SK-N-SH (cell line): ENCODE measurements at regions not wholly inside any gene's neighbourhood (a gene's known extent, or its start where the extent isn't known, plus 50 kb on each side); places are given as distances from the start of the nearest gene placed in this dataset.
"Not testable (repeated sequence)": the region's sequence is repeated elsewhere in the genome, so short reads cannot be mapped to it uniquely, and the experiment has no call there.

Source experiments
- CTCF ChIA-PET: fragments of 300-600, 350-600 bp; formaldehyde crosslinking; extraction: SDS; loops from one replicate; lab custom pipeline; 2021; lab: Yijun Ruan, JAX
- POLR2A ChIA-PET: fragments of 350-600 bp; sonication (Branson Sonifier 250); formaldehyde crosslinking; extraction: SDS; loops from one replicate; lab custom pipeline; 2020; ENCODE audit warnings: antibody characterized with exemption, inconsistent platforms; lab: Yijun Ruan, JAX
- DNase-seq: peaks from one replicate; pipeline ENCODE4 v3.0.0; 2012
- H2AFZ ChIP-seq: fragments of 200-600 bp; sonication (generic); 2 replicates; pipeline ENCODE4 v1.8.1; 2016; ENCODE audit warnings: antibody characterized with exemption, mild to moderate bottlenecking, low read depth
- H3F3A ChIP-seq: fragments of 200-600 bp; sonication (generic); replicated peaks from 2 replicates; pipeline ENCODE3; 2016; ENCODE audit warnings: antibody characterized with exemption, mild to moderate bottlenecking; ENCODE audit not compliant: insufficient read depth
- H3K27ac ChIP-seq, 2 experiments: fragments of 200-500 bp in 1 of 2; fragments of 200-600 bp in 1 of 2; sonication (Bioruptor generic) in 1 of 2; sonication (generic), shearing (Covaris generic) in 1 of 2; 2 replicates each; pipeline versions ENCODE4 v1.5.1 to v1.6.1; 2014 to 2016; ENCODE audit warnings: low read depth in 2 of 2, inconsistent platforms in 1 of 2, low read length in 1 of 2, mild to moderate bottlenecking in 1 of 2, mixed read lengths in 1 of 2
- H3K27me3 ChIP-seq: fragments of 200-600 bp; sonication (generic), shearing (Covaris generic); 2 replicates; pipeline ENCODE4 v1.6.1; 2016; ENCODE audit warnings: mixed run types; ENCODE audit not compliant: insufficient read depth
- H3K36me3 ChIP-seq, 2 experiments: fragments of 200-500 bp in 1 of 2; fragments of 200-600 bp in 1 of 2; sonication (Bioruptor generic) in 1 of 2; sonication (generic) in 1 of 2; replicated peaks in 1 of 2; 2 replicates each; pipeline versions ENCODE3 to v1.5.1; 2014 to 2016; ENCODE audit warnings: low read length in 1 of 2, mild to moderate bottlenecking in 1 of 2; ENCODE audit not compliant: insufficient read depth in 2 of 2, control insufficient read depth in 1 of 2
- H3K4me1 ChIP-seq, 2 experiments: fragments of 200-500 bp in 1 of 2; fragments of 200-600 bp in 1 of 2; sonication (Bioruptor generic) in 1 of 2; sonication (generic), shearing (Covaris generic) in 1 of 2; 2 replicates each; pipeline versions ENCODE4 v1.5.1 to v1.6.1; 2014 to 2016; ENCODE audit warnings: low read depth in 1 of 2, low read length in 1 of 2, mixed run types in 1 of 2; ENCODE audit not compliant: insufficient read depth in 2 of 2, control insufficient read depth in 1 of 2
- H3K4me2 ChIP-seq: fragments of 200-600 bp; sonication (generic), shearing (Covaris generic); 2 replicates; pipeline ENCODE4 v1.6.1; 2017; ENCODE audit warnings: mixed run types
- H3K4me3 ChIP-seq, 2 experiments: fragments of 200-500 bp in 1 of 2; fragments of 200-600 bp in 1 of 2; sonication (Bioruptor generic) in 1 of 2; sonication (generic), shearing (Covaris generic) in 1 of 2; 2 replicates each; pipeline versions ENCODE4 v1.5.1 to v1.8.1; 2014 to 2016; ENCODE audit warnings: low read depth in 2 of 2, inconsistent platforms in 1 of 2, low read length in 1 of 2, mild to moderate bottlenecking in 1 of 2, mixed read lengths in 1 of 2, moderate library complexity in 1 of 2
- H3K79me2 ChIP-seq: fragments of 200-600 bp; sonication (generic); 2 replicates; pipeline ENCODE4 v1.8.1; 2017; ENCODE audit warnings: mild to moderate bottlenecking; ENCODE audit not compliant: insufficient read depth
- H3K9ac ChIP-seq: fragments of 200-600 bp; sonication (generic); 2 replicates; pipeline ENCODE4 v1.6.1; 2017; ENCODE audit warnings: mixed run types
- H3K9me2 ChIP-seq: fragments of 200-600 bp; sonication (generic); 2 replicates; pipeline ENCODE4 v1.6.1; 2017; ENCODE audit warnings: mixed run types
- H3K9me3 ChIP-seq: fragments of 200-600 bp; sonication (generic); 2 replicates; pipeline ENCODE4 v1.6.1; 2017; ENCODE audit warnings: mixed run types, mild to moderate bottlenecking, moderate library complexity
- H4K20me1 ChIP-seq: fragments of 200-600 bp; sonication (generic); 2 replicates; pipeline ENCODE4 v1.6.1; 2017; ENCODE audit warnings: mild to moderate bottlenecking, mixed run types; ENCODE audit not compliant: insufficient read depth
- ELF1 ChIP-seq: IDR thresholded peaks from 2 replicates; pipeline ENCODE4 v1.4.0; 2012
- EZH2phosphoT487 ChIP-seq: fragments of 200-600 bp; sonication (generic); IDR thresholded peaks from 2 replicates; pipeline ENCODE4 v1.6.1; 2017; ENCODE audit warnings: low read depth, mixed run types, mild to moderate bottlenecking, antibody characterized with exemption, moderate library complexity, borderline replicate concordance
- GATA2 ChIP-seq: sonication (generic); formaldehyde crosslinking; IDR thresholded peaks from 2 replicates; pipeline ENCODE4 v1.5.0; 2020; ENCODE audit warnings: mild to moderate bottlenecking, missing genetic modification reagents
- RXRA ChIP-seq: IDR thresholded peaks from 2 replicates; pipeline ENCODE4 v1.4.0; 2012; ENCODE audit warnings: low read depth, mild to moderate bottlenecking, borderline replicate concordance
- TAF1 ChIP-seq: IDR thresholded peaks from 2 replicates; pipeline ENCODE4 v1.6.1; 2012; ENCODE audit warnings: low read depth, mild to moderate bottlenecking, low read length, moderate library complexity, borderline replicate concordance
- TCF12 ChIP-seq: IDR thresholded peaks from 2 replicates; pipeline ENCODE4 v1.4.0; 2012
- WGBS: methylation state at CpG from one replicate; pipeline ENCODE4 v1.1.6; 2017; ENCODE audit warnings: low lambda C conversion rate; 5-methylcytosine and 5-hydroxymethylcytosine counted together
- TF ChIP-seq, protein P1 (sequence below): fragments of 200-600 bp; sonication (generic); IDR thresholded peaks from 2 replicates; pipeline ENCODE4 v1.6.1; 2017; ENCODE audit warnings: antibody characterized with exemption, mild to moderate bottlenecking, moderate library complexity
- TF ChIP-seq, protein P2 (sequence below): IDR thresholded peaks from 2 replicates; pipeline ENCODE4; 2012
- TF ChIP-seq, protein P3 (sequence below): IDR thresholded peaks from 2 replicates; pipeline ENCODE4 v1.4.0; 2012; ENCODE audit warnings: low read depth, borderline replicate concordance

DNA sequence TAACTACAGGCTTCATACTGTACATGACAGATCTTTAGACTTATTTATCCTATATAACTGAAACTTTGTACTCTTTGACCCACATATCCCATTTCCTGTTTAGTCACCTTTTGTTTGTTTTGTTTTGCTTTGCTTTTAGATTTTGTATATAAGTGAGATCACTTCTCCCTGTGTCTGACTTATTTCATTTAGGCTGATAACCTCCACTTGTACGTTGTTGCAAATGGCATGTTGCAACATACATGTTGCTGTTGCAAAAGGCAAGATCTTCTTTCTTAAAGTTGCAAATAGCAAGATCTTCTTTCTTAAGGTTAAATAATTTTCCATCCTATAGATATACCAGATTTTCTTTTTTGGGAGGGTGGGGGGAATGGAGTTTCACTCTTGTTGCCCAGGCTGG lies 341.5 kb downstream of the OTUD1 start (continued):
- TF ChIP-seq, protein P1, sequence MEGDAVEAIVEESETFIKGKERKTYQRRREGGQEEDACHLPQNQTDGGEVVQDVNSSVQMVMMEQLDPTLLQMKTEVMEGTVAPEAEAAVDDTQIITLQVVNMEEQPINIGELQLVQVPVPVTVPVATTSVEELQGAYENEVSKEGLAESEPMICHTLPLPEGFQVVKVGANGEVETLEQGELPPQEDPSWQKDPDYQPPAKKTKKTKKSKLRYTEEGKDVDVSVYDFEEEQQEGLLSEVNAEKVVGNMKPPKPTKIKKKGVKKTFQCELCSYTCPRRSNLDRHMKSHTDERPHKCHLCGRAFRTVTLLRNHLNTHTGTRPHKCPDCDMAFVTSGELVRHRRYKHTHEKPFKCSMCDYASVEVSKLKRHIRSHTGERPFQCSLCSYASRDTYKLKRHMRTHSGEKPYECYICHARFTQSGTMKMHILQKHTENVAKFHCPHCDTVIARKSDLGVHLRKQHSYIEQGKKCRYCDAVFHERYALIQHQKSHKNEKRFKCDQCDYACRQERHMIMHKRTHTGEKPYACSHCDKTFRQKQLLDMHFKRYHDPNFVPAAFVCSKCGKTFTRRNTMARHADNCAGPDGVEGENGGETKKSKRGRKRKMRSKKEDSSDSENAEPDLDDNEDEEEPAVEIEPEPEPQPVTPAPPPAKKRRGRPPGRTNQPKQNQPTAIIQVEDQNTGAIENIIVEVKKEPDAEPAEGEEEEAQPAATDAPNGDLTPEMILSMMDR = no peak
- no peak for TF ChIP-seq RXRA
- no peak for TF ChIP-seq TCF12

DNA sequence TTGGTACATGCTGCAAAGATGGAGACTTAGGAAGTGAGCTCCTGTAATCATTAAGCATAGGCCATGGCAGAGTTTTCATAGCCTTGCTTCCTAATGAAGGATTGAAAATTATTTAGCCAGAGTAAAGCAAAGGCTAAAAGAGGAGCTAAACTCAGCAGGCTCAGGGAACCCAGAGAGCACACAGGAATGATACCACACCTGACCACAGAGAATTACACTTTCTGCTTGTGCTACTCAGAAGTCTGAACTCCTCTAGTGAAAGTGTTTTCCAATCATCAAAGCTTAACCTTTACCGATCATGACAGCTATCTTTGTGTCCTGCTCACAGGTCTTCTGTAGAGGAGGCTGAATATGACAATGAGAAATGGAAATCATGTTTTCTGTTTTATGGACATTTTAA lies 347.7 kb downstream of the OTUD1 start:
- Histone ChIP-seq H3K9me2 (no peaks in the 10 kb centered on the region), H3K9ac (no peak overlapping the region), H4K20me1 (no peaks in the 10 kb centered on the region), H3K4me3 (no peak overlapping the region), H3K27me3 (no peaks in the 10 kb centered on the region), H3K9me3 (no peaks in the 10 kb centered on the region), H3K79me2 (no peaks in the 10 kb centered on the region), H3K4me1 (no peaks in the 10 kb centered on the region), H3K36me3 (no peaks in the 10 kb centered on the region), H3K4me2 (no peak overlapping the region), H3K27ac (no peak overlapping the region), H2AFZ (no peak overlapping the region), H3F3A (no peaks in the 10 kb centered on the region)
- 25% methylated on average over 1 of the region's 1 CpG for WGBS
- no peak for TF ChIP-seq EZH2phosphoT487
- TF ChIP-seq GATA2 (CRISPR knock-in tag) = no peak
- ChIA-PET CTCF (interaction anchor here (0.7 kb wide), 1 partner anchor 642 kb away, joined by 4 read pairs; no protein-coding TSS in a partner anchor), POLR2A (no interaction called here)
- DNase-seq = no peak

DNA sequence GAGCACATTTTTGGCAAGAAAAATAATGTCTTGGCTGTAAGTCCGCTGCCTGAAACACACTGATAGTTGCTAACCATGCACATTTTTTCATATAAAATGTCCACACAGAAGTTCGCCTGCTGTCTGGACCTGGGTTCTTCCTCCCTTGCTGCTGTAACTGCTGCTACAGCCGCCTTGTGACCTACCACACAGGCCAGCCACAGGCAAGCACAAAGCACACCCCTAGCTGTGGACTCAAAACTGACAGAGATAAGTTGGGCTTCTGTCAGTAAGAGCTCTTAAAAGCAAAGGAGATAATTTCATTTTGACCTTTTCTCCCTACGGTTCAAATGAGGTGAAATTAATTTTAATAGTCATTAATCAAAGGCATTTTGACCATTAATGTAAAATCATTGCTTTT lies 354.7 kb downstream of the OTUD1 start:
- Histone ChIP-seq H3K79me2 (no peaks in the 10 kb centered on the region), H3K27me3 (no peaks in the 10 kb centered on the region), H3K9ac (no peak overlapping the region), H3K9me2 (no peaks in the 10 kb centered on the region), H3F3A (no peaks in the 10 kb centered on the region), H3K4me3 (no peak overlapping the region), H3K36me3 (no peaks in the 10 kb centered on the region), H3K9me3 (no peaks in the 10 kb centered on the region), H4K20me1 (no peaks in the 10 kb centered on the region), H3K4me2 (no peak overlapping the region), H3K27ac (no peak overlapping the region), H2AFZ (no peak overlapping the region), H3K4me1 (peaks cover 0 to 7% of the 10 kb centered on the region in 2 experiments; a peak in 1 of 4 replicates)
- WGBS = 13% methylated on average over 3 of the region's 4 CpGs
- ChIA-PET POLR2A (no interaction called here), CTCF (no interaction called here)
- TF ChIP-seq TAF1 = no peak
- TF ChIP-seq ELF1 = no peak
- TF ChIP-seq, protein P2, sequence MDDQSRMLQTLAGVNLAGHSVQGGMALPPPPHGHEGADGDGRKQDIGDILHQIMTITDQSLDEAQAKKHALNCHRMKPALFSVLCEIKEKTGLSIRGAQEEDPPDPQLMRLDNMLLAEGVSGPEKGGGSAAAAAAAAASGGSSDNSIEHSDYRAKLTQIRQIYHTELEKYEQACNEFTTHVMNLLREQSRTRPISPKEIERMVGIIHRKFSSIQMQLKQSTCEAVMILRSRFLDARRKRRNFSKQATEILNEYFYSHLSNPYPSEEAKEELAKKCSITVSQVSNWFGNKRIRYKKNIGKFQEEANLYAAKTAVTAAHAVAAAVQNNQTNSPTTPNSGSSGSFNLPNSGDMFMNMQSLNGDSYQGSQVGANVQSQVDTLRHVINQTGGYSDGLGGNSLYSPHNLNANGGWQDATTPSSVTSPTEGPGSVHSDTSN = no peak
- TF ChIP-seq, protein P3, sequence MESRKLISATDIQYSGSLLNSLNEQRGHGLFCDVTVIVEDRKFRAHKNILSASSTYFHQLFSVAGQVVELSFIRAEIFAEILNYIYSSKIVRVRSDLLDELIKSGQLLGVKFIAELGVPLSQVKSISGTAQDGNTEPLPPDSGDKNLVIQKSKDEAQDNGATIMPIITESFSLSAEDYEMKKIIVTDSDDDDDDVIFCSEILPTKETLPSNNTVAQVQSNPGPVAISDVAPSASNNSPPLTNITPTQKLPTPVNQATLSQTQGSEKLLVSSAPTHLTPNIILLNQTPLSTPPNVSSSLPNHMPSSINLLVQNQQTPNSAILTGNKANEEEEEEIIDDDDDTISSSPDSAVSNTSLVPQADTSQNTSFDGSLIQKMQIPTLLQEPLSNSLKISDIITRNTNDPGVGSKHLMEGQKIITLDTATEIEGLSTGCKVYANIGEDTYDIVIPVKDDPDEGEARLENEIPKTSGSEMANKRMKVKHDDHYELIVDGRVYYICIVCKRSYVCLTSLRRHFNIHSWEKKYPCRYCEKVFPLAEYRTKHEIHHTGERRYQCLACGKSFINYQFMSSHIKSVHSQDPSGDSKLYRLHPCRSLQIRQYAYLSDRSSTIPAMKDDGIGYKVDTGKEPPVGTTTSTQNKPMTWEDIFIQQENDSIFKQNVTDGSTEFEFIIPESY = no peak
- no peak for DNase-seq

DNA sequence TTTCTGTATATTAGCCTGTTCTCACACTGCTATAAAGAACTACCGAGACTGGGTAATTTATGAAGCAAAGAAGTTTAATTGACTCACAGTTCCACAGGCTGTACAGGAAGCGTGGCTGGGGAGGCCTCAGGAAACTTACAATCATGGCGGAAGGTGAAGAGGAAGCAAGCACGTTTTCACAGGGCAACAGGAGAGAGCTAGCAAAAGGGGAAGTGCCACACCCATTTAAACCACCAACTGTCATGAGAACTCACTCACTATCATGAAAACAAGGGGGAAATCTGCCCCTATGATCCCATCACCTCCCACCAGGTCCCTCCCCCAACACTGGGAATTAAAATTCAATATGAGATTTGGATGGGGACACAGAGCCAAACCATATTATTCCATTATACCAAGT lies 358.6 kb downstream of the OTUD1 start:
- CTCF ChIA-PET, H3K79me2 ChIP-seq, H3K36me3 ChIP-seq, H3F3A ChIP-seq, H2AFZ ChIP-seq, H3K9ac ChIP-seq, H3K27me3 ChIP-seq, H3K4me1 ChIP-seq, DNase-seq, H4K20me1 ChIP-seq, H3K4me2 ChIP-seq, POLR2A ChIA-PET, H3K4me3 ChIP-seq, H3K9me3 ChIP-seq, H3K27ac ChIP-seq, H3K9me2 ChIP-seq: not testable (repeated sequence)
- WGBS = 18% methylated on average over 4 of the region's 4 CpGs
